Vagina (tissue), 2 donors: ENCODE measurements at regions not wholly inside any gene's neighbourhood (a gene's known extent, or its start where the extent isn't known, plus 50 kb on each side); places are given as distances from the start of the nearest gene placed in this dataset.

ENCODE experiments used
- DNase-seq, 2 donors: peaks; one replicate each; pipeline ENCODE4 v3.0.0-alpha.2; 2017; ENCODE audit errors: extremely low spot score in 2 of 2
- H3K27ac ChIP-seq: fragments of 200-600 bp; sonication (generic); one replicate; pipeline ENCODE4 v1.5.1; 2019
- H3K27me3 ChIP-seq: fragments of 200-600 bp; sonication (generic); one replicate; pipeline ENCODE4 v1.5.1; 2019
- H3K36me3 ChIP-seq, 2 donors: fragments of 200-600 bp; sonication (generic); one replicate each; pipeline ENCODE4 v1.5.1; 2017 to 2019
- H3K4me1 ChIP-seq: fragments of 200-600 bp; sonication (generic); one replicate; pipeline ENCODE4 v1.5.1; 2019
- H3K4me3 ChIP-seq, 2 donors: fragments of 200-600 bp; sonication (generic); 1 replicate in 1 of 2; 2 replicates in 1 of 2; pipeline ENCODE4 v1.5.1; 2016 to 2019
- H3K9me3 ChIP-seq: fragments of 200-600 bp; sonication (generic); one replicate; pipeline ENCODE4 v1.5.1; 2019
- POLR2A ChIP-seq, 2 donors: fragments of 450-650 bp; IDR thresholded peaks; one replicate each; pipeline ENCODE4 v1.6.1; 2017; ENCODE audit warnings: antibody characterized with exemption in 2 of 2, mild to moderate bottlenecking in 2 of 2, moderate library complexity in 2 of 2
- POLR2AphosphoS5 ChIP-seq, 2 donors: sonication (generic); formaldehyde crosslinking; IDR thresholded peaks; one replicate each; pipeline ENCODE4 v1.9.0; 2017; ENCODE audit warnings: antibody characterized with exemption in 2 of 2, mild to moderate bottlenecking in 2 of 2, low read depth in 1 of 2; ENCODE audit not compliant: insufficient read depth in 1 of 2
- intact Hi-C: fragments of 100-400 bp; cut with DNase I; formaldehyde crosslinking; loops from one replicate; pipeline ENCODE4 v1.15.1; 2023
- TF ChIP-seq, protein P1 (sequence below), 3 experiments: fragments of 450-650 bp in 2 of 3; fragments of 200-600 bp in 1 of 3; sonication (generic) in 1 of 3; IDR thresholded peaks; one replicate each; pipeline ENCODE4 v1.5.1; 2017 to 2019; ENCODE audit warnings: antibody characterized with exemption in 3 of 3, mild to moderate bottlenecking in 2 of 3, moderate library complexity in 2 of 3

DNA sequence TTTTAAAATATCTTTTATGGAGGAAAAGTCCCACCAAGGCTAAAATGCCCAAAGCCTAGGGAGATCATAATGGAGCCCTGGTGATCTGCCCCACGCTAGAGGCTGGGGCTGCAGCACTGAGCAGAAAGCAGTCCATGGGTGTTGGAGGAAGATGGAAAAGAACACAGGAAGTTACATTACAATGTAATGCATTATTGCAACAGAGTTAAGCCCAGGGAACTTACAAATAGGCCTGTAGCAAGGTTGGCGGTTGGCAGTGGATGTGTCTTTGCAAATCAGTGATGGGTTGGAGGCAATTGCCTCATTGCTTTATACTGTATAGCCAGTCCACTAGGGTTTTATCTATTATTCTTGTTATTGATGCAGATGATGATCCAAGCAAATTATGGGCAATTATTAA, 399.9 kb downstream of the NDFIP2 start:
- Histone ChIP-seq H3K9me3 (no peaks in the 10 kb centered on the region), H3K4me3 (no peak overlapping the region), H3K4me1 (no peaks in the 10 kb centered on the region), H3K36me3 (no peaks in the 10 kb centered on the region), H3K27ac (no peak overlapping the region), H3K27me3 (no peaks in the 10 kb centered on the region)
- intact Hi-C loops = no loop called here
- TF ChIP-seq POLR2A (IDR thresholded peaks at IDR 0.05) = no peak
- TF ChIP-seq, protein P1, sequence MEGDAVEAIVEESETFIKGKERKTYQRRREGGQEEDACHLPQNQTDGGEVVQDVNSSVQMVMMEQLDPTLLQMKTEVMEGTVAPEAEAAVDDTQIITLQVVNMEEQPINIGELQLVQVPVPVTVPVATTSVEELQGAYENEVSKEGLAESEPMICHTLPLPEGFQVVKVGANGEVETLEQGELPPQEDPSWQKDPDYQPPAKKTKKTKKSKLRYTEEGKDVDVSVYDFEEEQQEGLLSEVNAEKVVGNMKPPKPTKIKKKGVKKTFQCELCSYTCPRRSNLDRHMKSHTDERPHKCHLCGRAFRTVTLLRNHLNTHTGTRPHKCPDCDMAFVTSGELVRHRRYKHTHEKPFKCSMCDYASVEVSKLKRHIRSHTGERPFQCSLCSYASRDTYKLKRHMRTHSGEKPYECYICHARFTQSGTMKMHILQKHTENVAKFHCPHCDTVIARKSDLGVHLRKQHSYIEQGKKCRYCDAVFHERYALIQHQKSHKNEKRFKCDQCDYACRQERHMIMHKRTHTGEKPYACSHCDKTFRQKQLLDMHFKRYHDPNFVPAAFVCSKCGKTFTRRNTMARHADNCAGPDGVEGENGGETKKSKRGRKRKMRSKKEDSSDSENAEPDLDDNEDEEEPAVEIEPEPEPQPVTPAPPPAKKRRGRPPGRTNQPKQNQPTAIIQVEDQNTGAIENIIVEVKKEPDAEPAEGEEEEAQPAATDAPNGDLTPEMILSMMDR (IDR thresholded peaks at IDR 0.05) = no peak
- no peak for TF ChIP-seq POLR2AphosphoS5 (IDR thresholded peaks at IDR 0.05; ENCODE audit: insufficient read depth in 1 of 2, low read depth in 1 of 2)
- no peak for DNase-seq

DNA sequence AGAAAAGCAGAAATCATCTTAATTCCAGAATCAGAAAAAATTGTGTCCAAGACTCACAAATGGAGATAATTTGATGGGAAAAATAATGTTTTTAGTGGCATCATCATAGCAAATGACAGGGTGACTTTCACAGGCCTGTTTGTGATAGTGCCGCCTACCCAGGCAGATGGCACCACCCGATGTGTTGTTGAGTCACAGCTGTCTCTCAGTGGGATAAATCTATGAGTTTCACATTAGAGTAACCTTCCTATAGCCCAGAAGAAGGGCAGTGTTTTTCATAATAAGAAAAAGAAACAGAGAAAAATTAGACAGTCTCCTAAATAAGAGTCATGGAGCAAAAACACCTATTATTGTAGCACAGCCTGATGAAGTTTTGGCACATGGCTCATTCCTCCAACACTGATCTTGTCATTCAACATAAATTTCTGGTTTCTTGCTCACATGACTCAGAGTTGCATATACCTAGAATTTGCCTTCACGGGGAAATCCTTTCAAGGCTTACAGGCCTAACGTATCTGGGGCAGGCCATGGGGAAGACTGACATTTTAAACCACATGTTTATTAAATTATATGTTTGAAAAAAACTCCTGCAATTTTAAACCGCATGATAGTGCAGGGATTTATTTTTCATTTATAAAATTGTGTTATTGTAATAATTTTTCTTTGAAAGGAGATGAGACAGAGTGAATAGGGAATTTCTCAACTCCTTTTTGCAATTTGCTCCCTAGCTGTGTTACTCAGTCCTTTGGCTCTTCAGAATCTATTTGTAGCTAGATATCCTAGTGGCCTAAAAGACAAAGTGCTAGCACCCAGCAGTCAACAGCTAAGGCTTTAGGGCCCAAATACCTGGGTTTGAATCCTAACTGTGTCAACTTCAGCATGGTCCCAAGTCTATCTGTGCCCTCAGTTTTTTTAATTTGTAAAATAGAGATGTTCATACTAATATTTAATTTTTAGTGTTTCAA, 393.7 kb downstream of the NDFIP2 start:
- no peak for DNase-seq
- Histone ChIP-seq H3K4me3 (no peak overlapping the region), H3K36me3 (no peaks in the 10 kb centered on the region), H3K9me3 (no peaks in the 10 kb centered on the region), H3K4me1 (no peaks in the 10 kb centered on the region), H3K27me3 (no peaks in the 10 kb centered on the region), H3K27ac (no peak overlapping the region)
- intact Hi-C loops = no loop called here
- TF ChIP-seq, protein P1 (IDR thresholded peaks at IDR 0.05) = no peak
- TF ChIP-seq POLR2A (IDR thresholded peaks at IDR 0.05) = no peak
- TF ChIP-seq POLR2AphosphoS5 (IDR thresholded peaks at IDR 0.05; ENCODE audit: insufficient read depth in 1 of 2, low read depth in 1 of 2) = no peak

- no peak for DNase-seq
- Histone ChIP-seq H3K27me3 (no peaks in the 10 kb centered on the region), H3K27ac (no peak overlapping the region), H3K4me1 (no peaks in the 10 kb centered on the region), H3K4me3 (no peak overlapping the region), H3K36me3 (no peaks in the 10 kb centered on the region), H3K9me3 (no peaks in the 10 kb centered on the region)
- TF ChIP-seq POLR2A (IDR thresholded peaks at IDR 0.05) (no peak), POLR2AphosphoS5 (IDR thresholded peaks at IDR 0.05; ENCODE audit: insufficient read depth in 1 of 2, low read depth in 1 of 2) (no peak)
- TF ChIP-seq, protein P1 (IDR thresholded peaks at IDR 0.05) = no peak
- intact Hi-C loops = no loop called here
Measured at GRCh38 chr13:79871594-79871993, 390.6 kb downstream of the NDFIP2 start.

DNA sequence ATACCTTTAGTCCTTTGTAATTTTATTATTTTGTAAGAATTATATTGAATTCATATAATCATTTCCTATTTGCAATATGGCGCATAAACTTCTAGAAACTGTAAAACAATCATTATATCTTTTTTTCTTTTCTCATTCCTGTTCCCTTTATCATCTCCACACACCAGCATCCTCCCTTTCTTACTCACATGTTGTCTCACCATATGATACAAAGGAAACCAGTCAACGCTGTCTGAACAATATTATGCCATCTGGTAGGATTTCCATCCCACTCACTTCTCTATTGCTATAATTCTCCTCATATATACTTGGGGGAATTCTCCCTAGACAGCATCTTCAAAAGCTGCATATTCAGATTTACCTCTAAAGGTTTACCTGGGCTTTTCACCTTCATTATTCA, 389.8 kb downstream of the NDFIP2 start:
- TF ChIP-seq, protein P1 (IDR thresholded peaks at IDR 0.05) = no peak
- TF ChIP-seq POLR2A (IDR thresholded peaks at IDR 0.05) (no peak), POLR2AphosphoS5 (IDR thresholded peaks at IDR 0.05; ENCODE audit: insufficient read depth in 1 of 2, low read depth in 1 of 2) (no peak)
- intact Hi-C loops = no loop called here
- no peaks in the 10 kb centered on the region for H3K9me3 ChIP-seq

DNA sequence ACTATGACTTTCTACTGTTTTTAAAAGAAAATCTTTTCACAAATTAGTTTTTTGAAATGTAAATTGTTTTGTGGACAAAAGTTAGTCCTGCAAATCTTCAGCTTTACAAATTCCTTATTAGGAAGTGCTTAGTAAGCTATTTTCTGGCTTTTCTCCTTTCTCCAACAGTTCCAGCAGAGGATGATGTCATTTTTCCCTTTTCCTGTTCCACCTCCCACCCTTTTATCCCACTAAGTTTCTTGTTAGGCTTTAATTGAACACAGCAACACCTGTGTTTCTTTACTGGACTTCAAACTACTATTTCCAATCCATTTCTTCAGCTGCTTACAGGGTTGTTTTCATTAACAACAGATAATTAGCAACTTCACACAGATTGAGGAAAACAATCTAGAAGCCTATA, 389.2 kb downstream of the NDFIP2 start:
- no peak for DNase-seq
- intact Hi-C loops = no loop called here
- H3K4me1 ChIP-seq = no peaks in the 10 kb centered on the region
- no peak overlapping the region for H3K4me3 ChIP-seq
- H3K27me3 ChIP-seq = no peaks in the 10 kb centered on the region
- H3K9me3 ChIP-seq = no peaks in the 10 kb centered on the region
- no peaks in the 10 kb centered on the region for H3K36me3 ChIP-seq
- TF ChIP-seq, protein P1 (IDR thresholded peaks at IDR 0.05) = no peak
- TF ChIP-seq POLR2AphosphoS5 (IDR thresholded peaks at IDR 0.05; ENCODE audit: insufficient read depth in 1 of 2, low read depth in 1 of 2) (no peak), POLR2A (IDR thresholded peaks at IDR 0.05) (no peak)
- H3K27ac ChIP-seq = no peak overlapping the region

More for the DNA sequence above, 389.8 kb downstream of the NDFIP2 start:
- no peak for DNase-seq
- H3K4me3 ChIP-seq = no peak overlapping the region
- H3K27ac ChIP-seq = no peak overlapping the region
- H3K36me3 ChIP-seq = no peaks in the 10 kb centered on the region
- no peaks in the 10 kb centered on the region for H3K27me3 ChIP-seq
- no peaks in the 10 kb centered on the region for H3K4me1 ChIP-seq
